Cardiac fibroblast (primary cell): ENCODE measurements at regions not wholly inside any gene's neighbourhood (a gene's known extent, or its start where the extent isn't known, plus 50 kb on each side); places are given as distances from the start of the nearest gene placed in this dataset.

Experiments used
- DNase-seq, 2 donors: peaks; one replicate each; pipeline versions ENCODE4 v3.0.0 to v3.0.0-alpha.2; 2010; ENCODE audit warnings: low read depth in 2 of 2
- H3K4me3 ChIP-seq, 2 donors: replicated peaks in 1 of 2; 1 replicate in 1 of 2; 2 replicates in 1 of 2; pipeline ENCODE4 v1.5.1; 2011; ENCODE audit warnings: low read depth in 2 of 2, low read length in 2 of 2, mild to moderate bottlenecking in 2 of 2, moderate library complexity in 1 of 2
- TF ChIP-seq, protein P1 (sequence below): IDR thresholded peaks from one replicate; pipeline ENCODE4 v1.5.1; 2011; ENCODE audit warnings: low read depth, mild to moderate bottlenecking, low read length, inconsistent platforms

DNA sequence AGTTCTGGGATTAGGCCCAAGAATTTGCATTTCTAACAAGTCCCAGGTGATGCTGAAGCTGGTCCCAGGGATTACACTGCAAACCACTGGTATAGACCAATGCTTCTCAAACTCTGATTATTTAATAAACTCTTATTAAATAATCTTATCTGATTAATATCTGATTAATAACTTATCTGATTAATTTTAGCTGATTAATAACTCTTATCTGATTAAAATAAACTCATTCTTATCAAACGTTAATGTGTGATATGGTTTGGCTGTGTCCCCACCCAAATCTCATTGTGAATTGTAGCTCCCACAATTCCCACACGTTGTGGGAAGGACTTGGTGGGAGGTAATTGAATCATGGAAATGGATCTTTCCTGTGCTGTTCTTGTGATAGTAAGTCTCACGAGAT is 78.6 kb upstream of the TANC2 start:
- no peak for DNase-seq
- TF ChIP-seq, protein P1, sequence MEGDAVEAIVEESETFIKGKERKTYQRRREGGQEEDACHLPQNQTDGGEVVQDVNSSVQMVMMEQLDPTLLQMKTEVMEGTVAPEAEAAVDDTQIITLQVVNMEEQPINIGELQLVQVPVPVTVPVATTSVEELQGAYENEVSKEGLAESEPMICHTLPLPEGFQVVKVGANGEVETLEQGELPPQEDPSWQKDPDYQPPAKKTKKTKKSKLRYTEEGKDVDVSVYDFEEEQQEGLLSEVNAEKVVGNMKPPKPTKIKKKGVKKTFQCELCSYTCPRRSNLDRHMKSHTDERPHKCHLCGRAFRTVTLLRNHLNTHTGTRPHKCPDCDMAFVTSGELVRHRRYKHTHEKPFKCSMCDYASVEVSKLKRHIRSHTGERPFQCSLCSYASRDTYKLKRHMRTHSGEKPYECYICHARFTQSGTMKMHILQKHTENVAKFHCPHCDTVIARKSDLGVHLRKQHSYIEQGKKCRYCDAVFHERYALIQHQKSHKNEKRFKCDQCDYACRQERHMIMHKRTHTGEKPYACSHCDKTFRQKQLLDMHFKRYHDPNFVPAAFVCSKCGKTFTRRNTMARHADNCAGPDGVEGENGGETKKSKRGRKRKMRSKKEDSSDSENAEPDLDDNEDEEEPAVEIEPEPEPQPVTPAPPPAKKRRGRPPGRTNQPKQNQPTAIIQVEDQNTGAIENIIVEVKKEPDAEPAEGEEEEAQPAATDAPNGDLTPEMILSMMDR: no peak
- H3K4me3 ChIP-seq: no peak overlapping the region

DNA sequence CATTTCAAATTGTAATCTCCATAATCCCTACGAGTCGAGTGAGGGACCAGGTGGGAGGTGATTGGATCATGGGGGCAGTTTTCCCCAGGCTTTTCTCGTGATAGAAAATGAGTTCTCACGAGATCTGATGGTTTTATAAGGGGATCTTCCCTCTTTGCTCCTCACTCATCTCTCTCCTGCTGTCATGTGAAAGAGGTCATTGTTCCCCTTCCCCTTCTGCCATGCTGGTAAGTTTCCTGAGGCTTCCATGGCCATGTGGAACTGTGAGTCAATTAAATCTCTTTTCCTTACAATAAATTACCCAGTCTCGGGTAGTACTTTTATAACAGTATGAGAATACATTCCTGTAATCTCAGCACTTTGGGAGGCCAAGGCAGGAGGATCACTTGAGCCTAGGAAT is 76.7 kb upstream of the MARCHF10 start:
- TF ChIP-seq, protein P1: no peak
- H3K4me3 ChIP-seq: no peak overlapping the region

DNA sequence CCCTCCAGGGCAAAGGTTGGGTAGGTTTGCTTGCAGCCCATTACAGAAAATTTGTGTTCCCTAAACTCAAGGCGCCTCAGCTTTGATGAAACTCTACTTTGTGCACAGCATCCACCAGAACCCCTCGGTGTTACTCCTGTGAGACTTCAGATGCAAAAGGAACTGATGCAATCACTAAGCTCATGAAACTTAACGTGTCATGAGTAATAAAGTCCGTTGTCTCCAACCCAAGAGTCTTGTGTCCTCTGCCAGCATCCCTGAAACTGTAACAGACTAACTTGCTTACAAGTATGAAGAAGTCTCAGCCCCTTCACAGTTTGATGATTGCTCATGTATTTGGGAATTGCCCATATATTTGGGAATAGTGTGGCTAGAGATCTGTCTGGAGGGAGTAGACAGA is 74.8 kb upstream of the MARCHF10 start:
- TF ChIP-seq, protein P1: no peak
- DNase-seq: peak; percentile 36 to 80

More for the DNA sequence above, 76.7 kb upstream of the MARCHF10 start:
- DNase-seq: no peak

DNA sequence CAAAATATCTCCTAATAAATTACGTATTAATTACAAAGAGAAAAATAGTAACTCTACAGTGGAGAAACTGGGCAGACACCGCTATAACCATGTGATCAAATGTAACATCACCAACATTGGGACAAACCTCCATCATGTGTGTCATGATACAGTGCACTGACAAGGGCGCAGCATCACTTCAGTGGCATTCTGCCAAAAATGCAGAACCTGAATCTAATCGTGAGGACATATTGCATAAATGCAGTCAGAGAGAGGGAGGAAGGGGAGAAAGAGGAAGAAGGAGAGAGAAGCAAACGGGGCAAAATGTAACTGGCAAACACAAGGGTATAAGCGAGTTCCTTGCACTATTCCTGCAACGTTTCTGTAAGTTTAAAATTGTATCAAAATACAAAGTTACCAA is 74.2 kb upstream of the MARCHF10 start:
- TF ChIP-seq, protein P1: no peak
- DNase-seq: peak in 1 of 2 donors; percentile 28
- no peak overlapping the region for H3K4me3 ChIP-seq

More for the DNA sequence above, 74.8 kb upstream of the MARCHF10 start:
- H3K4me3 ChIP-seq: no peak overlapping the region

DNA sequence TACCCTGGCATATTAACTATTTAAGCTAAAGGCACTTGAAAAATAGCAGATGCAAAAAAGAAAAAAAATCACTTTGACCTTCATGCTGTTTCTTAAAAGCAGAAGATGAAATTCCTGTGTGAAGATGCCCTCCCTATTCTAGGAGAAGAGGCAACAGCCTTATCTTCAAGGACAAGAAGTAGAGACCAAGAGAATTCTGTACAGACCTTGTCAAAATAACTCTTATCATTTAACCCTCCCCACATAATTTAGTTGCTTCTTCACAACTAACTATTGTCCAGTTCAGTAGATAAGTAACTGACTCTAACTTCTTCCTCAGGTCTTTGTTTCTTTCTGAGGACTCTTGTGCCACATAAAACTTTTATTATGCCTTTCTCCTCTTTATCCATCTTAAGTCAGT is 72.0 kb upstream of the MARCHF10 start:
- no peak for DNase-seq
- no peak overlapping the region for H3K4me3 ChIP-seq
- TF ChIP-seq, protein P1: no peak

DNA sequence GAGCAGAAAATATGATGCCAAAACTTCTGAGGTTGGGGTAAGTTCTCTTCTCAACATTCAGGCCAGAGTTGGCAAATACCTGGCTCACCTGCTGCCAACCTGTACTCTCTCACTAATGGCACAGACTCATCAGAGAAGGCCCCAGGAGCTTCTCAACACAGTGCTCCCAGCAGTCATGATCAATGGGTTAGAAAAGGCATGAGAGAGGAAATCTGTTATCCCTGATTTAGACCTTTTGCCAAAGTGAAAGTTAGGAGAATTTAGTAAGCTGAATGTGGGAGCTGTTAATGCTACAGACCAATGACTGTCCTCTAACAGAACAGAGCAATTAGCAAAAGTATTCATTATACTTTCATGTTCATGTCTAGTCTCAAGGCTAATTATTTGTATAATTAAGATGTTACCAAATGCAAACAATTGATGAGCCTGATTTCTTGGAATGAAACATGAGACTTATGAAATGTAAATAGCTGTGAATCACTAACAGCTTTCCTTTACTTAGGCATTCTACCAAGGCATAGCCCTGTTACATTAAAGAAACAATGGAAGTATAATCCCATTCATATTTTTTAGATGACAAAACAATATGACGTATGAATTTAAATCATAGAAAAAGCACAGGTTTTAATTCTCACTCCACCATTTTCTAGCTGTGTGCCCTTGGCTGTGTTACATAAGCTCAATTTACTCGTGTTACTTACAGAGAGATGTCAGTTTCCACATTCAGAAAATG is 68.7 kb upstream of the MARCHF10 start:
- TF ChIP-seq, protein P1: no peak
- DNase-seq: peak; percentile 24 to 80
- no peak overlapping the region for H3K4me3 ChIP-seq

DNA sequence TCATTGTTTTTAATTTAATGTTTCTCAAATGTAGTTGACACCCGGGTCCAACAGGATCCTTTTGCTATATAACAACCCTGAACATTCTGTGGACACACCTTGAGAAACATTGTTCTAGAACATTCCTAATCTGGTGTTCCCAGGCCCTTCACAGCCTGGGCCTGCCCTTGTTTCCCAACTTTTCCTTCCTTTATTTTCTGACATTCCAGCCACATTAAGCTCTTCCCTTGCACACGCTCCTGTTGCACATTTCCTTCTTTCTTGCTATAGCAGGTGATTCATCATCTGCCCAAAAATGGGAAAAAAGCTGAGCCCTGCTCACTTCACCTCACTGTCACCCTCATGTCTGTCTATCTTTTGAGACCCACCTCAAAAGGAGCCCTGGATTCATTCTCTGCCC is 67.9 kb upstream of the MARCHF10 start:
- peak; percentile 51 to 72 for DNase-seq
- TF ChIP-seq, protein P1: no peak
- no peak overlapping the region for H3K4me3 ChIP-seq
